ENCODE measurements at regions not wholly inside any gene's neighbourhood (a gene's known extent, or its start where the extent isn't known, plus 50 kb on each side); places are given as distances from the start of the nearest gene placed in this dataset.

GRCh38 chr6:15876406-15876805 is 213.6 kb upstream of the DTNBP1 start:
- Histone ChIP-seq H3K4me2 (no peak overlapping the region), H3K9me3 (no peaks in the 10 kb centered on the region), H3K4me3 (no peak overlapping the region), H3K4me1 (no peaks in the 10 kb centered on the region), H3K27ac (no peak overlapping the region)
- POLR2A ChIA-PET = no interaction called here
- WGBS (ENCODE audit: missing lambda C conversion rate) = 0% methylated on average over 3 of the region's 3 CpGs
- FAIRE-seq (no peak), DNase-seq (ENCODE audit: low read depth in 1 of 2, low spot score in 1 of 2) (peak in 1 of 2 experiments; percentile 1), ATAC-seq (no peak)
- CTCF ChIA-PET = interaction anchor here (1.1 kb wide), 1 partner anchor 12 kb away, joined by 3 read pairs; no protein-coding TSS in a partner anchor
- TF ChIP-seq EP300 (IDR thresholded peaks at IDR 0.05) (no peak), SMC3 (IDR thresholded peaks at IDR 0.05) (no peak), NPAS2 (CRISPR knock-in tag; IDR thresholded peaks at IDR 0.05; ENCODE audit: borderline replicate concordance) (no peak), KDM5A (IDR thresholded peaks at IDR 0.05) (no peak), FOSB (CRISPR knock-in tag; IDR thresholded peaks at IDR 0.05) (no peak), ZNF302 (CRISPR knock-in tag; IDR thresholded peaks at IDR 0.05) (no peak), CBX8 (IDR thresholded peaks at IDR 0.05) (no peak), BHLHE40 (IDR thresholded peaks at IDR 0.05; ENCODE audit: low read depth, low read length) (no peak), RAD21 (conservative IDR thresholded peaks at IDR 0.05 in 1 of 2, IDR thresholded peaks at IDR 0.05 in 1 of 2) (no peak), POLR2A (IDR thresholded peaks at IDR 0.05; ENCODE audit: low read length) (no peak), TFCP2L1 (CRISPR knock-in tag; IDR thresholded peaks at IDR 0.05) (no peak), KDM1A (IDR thresholded peaks at IDR 0.05; ENCODE audit: low read depth) (no peak), MAZ (IDR thresholded peaks at IDR 0.05; ENCODE audit: borderline replicate concordance, low read depth, low read length) (no peak), RFX5 (IDR thresholded peaks at IDR 0.05) (no peak), CHD4 (IDR thresholded peaks at IDR 0.05; ENCODE audit: borderline replicate concordance) (no peak)

GRCh38 chr6:15875797-15876196 is 213.0 kb upstream of the DTNBP1 start:
- POLR2A ChIA-PET = no interaction called here
- DNase-seq (ENCODE audit: low read depth in 1 of 2, low spot score in 1 of 2) (no peak), ATAC-seq (no peak), FAIRE-seq (no peak)
- Histone ChIP-seq H3K27ac (no peak overlapping the region), H3K4me3 (no peak overlapping the region), H3K4me1 (no peaks in the 10 kb centered on the region), H3K9me3 (no peaks in the 10 kb centered on the region), H3K4me2 (no peak overlapping the region)
- CTCF ChIA-PET = no interaction called here
- TF ChIP-seq CBX8 (IDR thresholded peaks at IDR 0.05) (no peak), BCL3 (IDR thresholded peaks at IDR 0.05) (no peak)
- 34% methylated on average over 1 of the region's 1 CpG for WGBS (ENCODE audit: missing lambda C conversion rate)

- Histone ChIP-seq H3K4me1 (no peaks in the 10 kb centered on the region), H3K4me3 (no peak overlapping the region), H3K4me2 (no peak overlapping the region), H3K27ac (no peak overlapping the region), H3K9me3 (no peaks in the 10 kb centered on the region)
- ATAC-seq (no peak), FAIRE-seq (no peak), DNase-seq (ENCODE audit: low read depth in 1 of 2, low spot score in 1 of 2) (no peak)
- 17% methylated on average over 3 of the region's 3 CpGs for WGBS (ENCODE audit: missing lambda C conversion rate)
- ChIA-PET CTCF (interaction anchor here (1.3 kb wide), 1 partner anchor 254 kb away, joined by 4 read pairs; the partner anchor contains the start of gene MYLIP), POLR2A (no interaction called here)
- TF ChIP-seq NPAS2 (CRISPR knock-in tag; IDR thresholded peaks at IDR 0.05; ENCODE audit: borderline replicate concordance) (no peak), MYC (IDR thresholded peaks at IDR 0.05; ENCODE audit: borderline replicate concordance, low read length) (no peak), ATOH8 (CRISPR knock-in tag; IDR thresholded peaks at IDR 0.05; ENCODE audit: low read depth) (no peak), TFCP2L1 (CRISPR knock-in tag; IDR thresholded peaks at IDR 0.05) (no peak), ZNF302 (CRISPR knock-in tag; IDR thresholded peaks at IDR 0.05) (no peak), CHD4 (IDR thresholded peaks at IDR 0.05; ENCODE audit: borderline replicate concordance) (no peak), HOXB5 (CRISPR knock-in tag; IDR thresholded peaks at IDR 0.05) (no peak), JUNB (IDR thresholded peaks at IDR 0.05) (no peak), CBX8 (IDR thresholded peaks at IDR 0.05) (no peak), SMC3 (IDR thresholded peaks at IDR 0.05) (no peak), HES2 (IDR thresholded peaks at IDR 0.05) (no peak), NR3C1 (IDR thresholded peaks at IDR 0.05) (no peak), ZSCAN20 (CRISPR knock-in tag; IDR thresholded peaks at IDR 0.05) (no peak), BCL3 (IDR thresholded peaks at IDR 0.05) (no peak)
Measured at GRCh38 chr6:15874821-15875220, 212.0 kb upstream of the DTNBP1 start.

All from A549 (cell line).